Colonic mucosa (tissue), 4 donors: ENCODE measurements at regions not wholly inside any gene's neighbourhood (a gene's known extent, or its start where the extent isn't known, plus 50 kb on each side); places are given as distances from the start of the nearest gene placed in this dataset.

Experiments used
- DNase-seq: peaks from one replicate; pipeline ENCODE4 v3.0.0-alpha.2; 2020
- H3K27ac ChIP-seq: fragments of 200-600 bp; one replicate; pipeline ENCODE4 v1.8.0; 2021
- H3K27me3 ChIP-seq: fragments of 200-600 bp; one replicate; pipeline ENCODE4 v1.8.0; 2021
- H3K36me3 ChIP-seq: fragments of 200-600 bp; one replicate; pipeline ENCODE4 v1.8.0; 2021
- H3K4me1 ChIP-seq: fragments of 200-600 bp; one replicate; pipeline ENCODE4 v1.8.0; 2021; ENCODE audit warnings: mild to moderate bottlenecking
- H3K4me3 ChIP-seq: fragments of 200-600 bp; one replicate; pipeline ENCODE4 v1.8.0; 2021
- H3K9ac ChIP-seq, 2 donors: one replicate each; pipeline ENCODE4 v1.7.0; 2013; ENCODE audit warnings: control low read depth in 2 of 2, low read depth in 2 of 2, low read length in 2 of 2
- H3K9me3 ChIP-seq: fragments of 200-600 bp; one replicate; pipeline ENCODE4 v1.8.0; 2021
- CTCF ChIP-seq: fragments of 200-600 bp; IDR thresholded peaks from one replicate; pipeline ENCODE4 v1.8.0; 2022; ENCODE audit warnings: antibody characterized with exemption, mild to moderate bottlenecking
- intact Hi-C: fragments of 100-400 bp; cut with DNase I; formaldehyde crosslinking; loops from one replicate; pipeline ENCODE4 v1.14.1; 2022
- donor health status: healthy.
- donor health status: DM: no; HTN: no; CAD: no.
- donor health status: DM: no; HTN: no; CAD: no.

GRCh38 chr21:27477296-27477695 is 510.4 kb upstream of the ADAMTS5 start:
- no peak for TF ChIP-seq CTCF
- H3K36me3 ChIP-seq: no peaks in the 10 kb centered on the region
- H3K4me1 ChIP-seq: no peaks in the 10 kb centered on the region
- no peak overlapping the region for H3K4me3 ChIP-seq
- H3K9ac ChIP-seq: no peak overlapping the region
- DNase-seq: no peak
- H3K9me3 ChIP-seq: no peaks in the 10 kb centered on the region
- H3K27me3 ChIP-seq: no peaks in the 10 kb centered on the region
- intact Hi-C loops: no loop called here
- H3K27ac ChIP-seq: no peak overlapping the region

- Histone ChIP-seq H3K4me1 (no peaks in the 10 kb centered on the region), H3K9ac (no peak overlapping the region), H3K36me3 (no peaks in the 10 kb centered on the region), H3K27me3 (no peaks in the 10 kb centered on the region), H3K4me3 (no peak overlapping the region), H3K9me3 (no peaks in the 10 kb centered on the region), H3K27ac (no peak overlapping the region)
- no peak for DNase-seq
- intact Hi-C loops: no loop called here
- peak; percentile 40 for TF ChIP-seq CTCF
Measured at GRCh38 chr21:27476696-27477095, 509.8 kb upstream of the ADAMTS5 start.

GRCh38 chr21:27475363-27475955 is 508.6 kb upstream of the ADAMTS5 start:
- Histone ChIP-seq H3K4me3 (no peak overlapping the region), H3K27ac (no peak overlapping the region), H3K36me3 (no peaks in the 10 kb centered on the region), H3K9me3 (no peaks in the 10 kb centered on the region), H3K4me1 (no peaks in the 10 kb centered on the region), H3K9ac (no peak overlapping the region), H3K27me3 (no peaks in the 10 kb centered on the region)
- DNase-seq: no peak
- TF ChIP-seq CTCF: no peak
- intact Hi-C loops: no loop called here

- H3K36me3 ChIP-seq: no peaks in the 10 kb centered on the region
- no peaks in the 10 kb centered on the region for H3K4me1 ChIP-seq
- H3K9ac ChIP-seq: no peak overlapping the region
- H3K27me3 ChIP-seq: no peaks in the 10 kb centered on the region
- TF ChIP-seq CTCF: no peak
- intact Hi-C loops: no loop called here
- H3K9me3 ChIP-seq: no peaks in the 10 kb centered on the region
- DNase-seq: no peak
- no peak overlapping the region for H3K4me3 ChIP-seq
- no peak overlapping the region for H3K27ac ChIP-seq
Measured at GRCh38 chr21:27467366-27467765, 500.5 kb upstream of the ADAMTS5 start.

GRCh38 chr21:27466140-27466539 is 499.3 kb upstream of the ADAMTS5 start:
- Histone ChIP-seq H3K9ac (no peak overlapping the region), H3K4me3 (no peak overlapping the region), H3K4me1 (no peaks in the 10 kb centered on the region), H3K27ac (no peak overlapping the region), H3K27me3 (no peaks in the 10 kb centered on the region), H3K36me3 (no peaks in the 10 kb centered on the region), H3K9me3 (no peaks in the 10 kb centered on the region)
- intact Hi-C loops: no loop called here
- TF ChIP-seq CTCF: no peak
- no peak for DNase-seq
